Activated CD4-positive, CD25-positive, alpha-beta regulatory T cell treated with anti-CD3 and anti-CD28 coated beads, Interleukin-2, amount 50 U/mL, for 72 hours (primary cell): ENCODE measurements at regions not wholly inside any gene's neighbourhood (a gene's known extent, or its start where the extent isn't known, plus 50 kb on each side); places are given as distances from the start of the nearest gene placed in this dataset.

ENCODE experiments used
- DNase-seq: peaks from one replicate; pipeline ENCODE4 v3.0.0; 2021

GRCh38 chr5:7955476-7955875 lies 86.5 kb downstream of the MTRR start:
- no peak for DNase-seq

DNA sequence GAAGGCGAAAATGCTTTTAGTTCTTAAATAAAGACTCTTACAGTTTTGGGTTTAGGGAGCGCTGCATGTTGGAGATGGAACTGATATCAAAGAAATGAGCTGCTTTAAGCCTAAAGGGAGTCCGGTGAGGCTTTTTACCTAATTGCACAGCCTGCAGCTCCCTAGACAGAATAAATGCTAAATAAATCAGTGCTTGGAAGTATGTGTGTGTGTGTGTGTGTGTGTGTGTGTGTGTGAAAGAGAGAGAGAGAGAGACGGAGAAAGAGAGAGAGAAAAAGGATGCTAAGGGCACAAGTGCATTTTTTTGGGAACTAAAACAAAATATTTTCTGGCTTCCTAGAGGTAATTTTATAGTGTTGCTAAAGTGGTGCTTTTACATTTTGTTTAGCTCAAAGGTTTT lies 88.4 kb downstream of the MTRR start:
- no peak for DNase-seq

DNA sequence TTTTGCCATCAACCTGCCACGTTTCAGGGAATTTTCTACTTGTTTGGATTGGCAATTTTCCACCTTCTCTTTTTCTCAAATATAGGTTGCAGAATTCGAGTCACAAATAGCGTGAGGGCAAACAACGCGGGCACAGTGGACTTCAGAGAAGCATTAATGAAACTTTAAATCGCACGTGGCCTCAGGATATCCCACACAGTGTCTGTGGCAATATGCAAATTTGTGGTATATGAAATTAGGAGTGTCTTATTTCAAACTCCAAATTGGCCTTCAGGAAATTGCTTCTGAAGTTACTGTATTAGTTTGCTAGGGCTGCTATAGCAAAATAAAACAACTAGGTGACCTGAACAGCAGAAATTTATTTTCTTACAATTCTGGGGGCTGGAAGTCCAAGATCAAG lies 91.2 kb downstream of the MTRR start:
- DNase-seq = no peak

DNA sequence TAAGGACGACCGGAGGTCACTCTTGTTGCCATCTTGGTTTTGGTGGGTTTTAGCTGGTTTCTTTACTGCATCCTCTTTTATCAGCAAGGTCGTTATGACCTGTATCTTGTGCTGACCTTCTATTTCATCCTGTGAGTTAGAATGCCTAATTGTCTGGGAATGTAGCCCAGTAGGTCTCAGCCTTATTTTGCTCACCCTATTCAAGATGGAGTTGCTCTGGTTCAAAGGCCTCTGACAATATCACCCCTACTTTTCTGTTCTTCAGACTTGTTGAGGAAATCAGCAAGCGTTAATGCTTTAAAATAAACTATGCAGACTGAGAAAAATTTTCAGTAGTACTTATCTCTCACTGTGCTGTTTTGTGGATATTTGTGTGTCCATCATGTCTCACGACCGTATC lies 92.6 kb downstream of the MTRR start:
- no peak for DNase-seq

- DNase-seq = no peak
These were observed 101.9 kb downstream of the MTRR start for GRCh38 chr5:7970816-7971215.

GRCh38 chr5:7976411-7977190 lies 107.7 kb downstream of the MTRR start:
- DNase-seq = no peak

DNA sequence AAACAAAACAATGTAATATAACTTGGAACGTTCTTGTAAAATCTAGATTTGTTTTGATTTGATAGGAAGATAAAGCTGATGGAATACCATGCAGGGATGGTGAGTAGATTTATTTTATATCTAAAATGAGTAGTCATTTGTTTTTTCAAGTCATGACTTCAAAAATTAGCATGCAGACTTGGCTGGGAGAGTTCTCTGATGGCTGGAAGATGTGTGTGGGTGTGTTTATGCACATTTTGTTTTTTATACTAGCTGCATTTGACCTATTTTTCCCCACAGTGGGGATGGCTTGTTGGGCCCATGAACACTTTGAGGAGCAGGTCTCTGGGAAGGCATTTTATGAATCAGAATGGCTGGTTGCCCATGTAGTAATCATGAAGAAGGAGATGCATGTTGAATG lies 109.2 kb downstream of the MTRR start:
- no peak for DNase-seq

DNA sequence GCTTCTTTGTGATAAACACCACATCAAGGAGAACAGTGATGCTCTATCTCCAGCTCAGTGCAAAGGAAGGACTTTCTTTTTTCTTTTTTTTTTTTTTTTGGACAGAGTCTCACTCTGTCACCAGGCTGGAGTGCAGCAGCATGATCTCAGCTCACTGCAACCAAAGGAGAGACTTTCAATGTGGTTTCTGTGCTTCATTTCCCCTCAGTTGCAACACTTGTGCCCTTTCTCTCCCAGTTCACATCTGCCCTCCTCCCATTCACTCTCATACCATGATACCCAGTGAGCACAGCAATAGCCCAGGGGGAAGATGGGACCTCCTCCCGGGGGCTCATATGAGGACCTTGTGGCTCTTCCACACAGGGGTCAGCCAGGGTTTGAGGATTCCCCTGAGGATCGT lies 110.0 kb downstream of the MTRR start:
- no peak for DNase-seq

GRCh38 chr5:7980881-7981280 lies 111.9 kb downstream of the MTRR start:
- no peak for DNase-seq

DNA sequence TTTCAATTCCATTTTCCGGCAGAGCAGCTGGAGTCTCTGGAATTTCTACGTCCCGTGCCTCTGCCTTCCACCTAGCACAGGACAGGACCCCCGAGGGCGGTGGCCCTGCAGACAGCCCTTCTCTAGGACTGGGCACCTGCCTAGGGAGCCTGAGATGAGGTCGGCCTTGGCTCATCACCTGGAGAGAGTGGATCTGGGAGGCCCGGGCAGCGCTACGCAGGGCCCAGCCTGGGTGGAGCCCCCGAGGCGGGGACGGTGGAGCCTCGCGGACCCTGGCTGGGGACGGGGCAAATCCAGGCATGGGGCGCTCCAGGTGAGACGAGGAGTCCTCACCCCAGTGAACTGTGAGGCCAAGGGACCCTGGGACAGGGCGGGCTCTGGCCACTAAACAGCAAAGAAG lies 114.5 kb downstream of the MTRR start:
- no peak for DNase-seq

DNA sequence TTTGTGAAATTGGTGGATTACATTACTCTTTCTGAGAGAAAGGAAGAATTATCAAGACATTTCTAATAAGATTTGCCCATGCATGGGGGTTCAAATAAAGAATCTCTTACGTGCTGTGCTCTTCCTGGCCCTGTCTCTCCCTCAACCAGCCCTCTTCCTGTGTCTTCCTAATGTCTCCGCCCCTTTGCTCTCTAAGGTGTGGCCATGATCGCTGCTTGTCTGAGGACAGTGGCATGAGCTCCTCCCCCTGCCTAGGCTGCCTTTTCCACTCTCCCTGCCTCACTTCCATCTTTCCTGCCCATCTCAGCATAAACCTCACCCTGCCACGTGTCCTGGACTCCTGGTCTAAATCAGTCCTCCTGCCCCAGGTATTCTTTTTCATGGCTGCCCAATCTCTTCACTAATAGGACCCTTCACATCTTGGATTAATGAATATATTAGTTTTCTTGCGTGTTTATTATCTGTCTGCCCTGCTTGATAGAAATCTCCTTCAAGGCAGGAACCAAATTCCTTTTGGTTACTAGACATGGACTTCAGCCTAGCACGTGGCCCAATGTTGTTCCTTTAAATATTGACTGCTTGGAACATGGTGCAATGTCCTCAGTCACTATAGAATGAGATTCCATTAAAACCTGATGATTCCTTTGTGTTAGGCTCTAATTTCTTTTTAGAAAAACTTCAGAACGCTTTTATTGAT lies 122.3 kb downstream of the MTRR start:
- no peak for DNase-seq

GRCh38 chr5:7995688-7996294 lies 126.8 kb downstream of the MTRR start:
- DNase-seq = no peak

- no peak for DNase-seq
These were observed 136.5 kb downstream of the MTRR start for GRCh38 chr5:8005416-8005815.

GRCh38 chr5:8012131-8012977 lies 143.4 kb downstream of the MTRR start:
- no peak for DNase-seq

GRCh38 chr5:8013948-8014710 lies 145.2 kb downstream of the MTRR start:
- DNase-seq = no peak

DNA sequence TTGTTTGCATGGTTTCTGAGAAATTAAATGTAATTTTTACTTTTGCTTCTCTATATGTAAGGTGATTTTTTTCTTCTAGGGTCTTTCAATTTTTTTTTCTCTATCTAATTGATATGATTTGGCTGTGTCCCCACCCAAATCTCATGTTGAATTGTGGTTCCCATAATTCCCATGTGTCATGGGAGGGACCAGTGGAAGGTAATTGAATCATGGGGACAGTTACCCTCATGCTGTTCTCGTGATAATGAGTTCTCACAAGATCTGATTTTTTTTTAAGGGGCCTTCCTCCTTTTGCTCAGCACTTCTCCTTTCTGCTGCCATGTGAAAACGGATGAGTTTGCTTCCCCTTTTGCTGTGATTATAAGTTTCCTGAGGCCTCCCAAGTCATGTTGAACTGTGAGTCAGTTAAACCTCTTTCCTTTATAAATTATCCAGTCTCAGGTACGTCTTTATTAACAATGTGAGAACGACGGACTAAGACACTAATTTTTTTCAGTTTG lies 150.8 kb downstream of the MTRR start:
- no peak for DNase-seq

- DNase-seq = no peak
These were observed 152.0 kb downstream of the MTRR start for GRCh38 chr5:8020861-8021514.

GRCh38 chr5:8028243-8028642 lies 159.3 kb downstream of the MTRR start:
- DNase-seq = no peak

- no peak for DNase-seq
These were observed 164.3 kb downstream of the MTRR start for GRCh38 chr5:8033261-8033660.

- no peak for DNase-seq
These were observed 165.9 kb downstream of the MTRR start for GRCh38 chr5:8034852-8035251.

DNA sequence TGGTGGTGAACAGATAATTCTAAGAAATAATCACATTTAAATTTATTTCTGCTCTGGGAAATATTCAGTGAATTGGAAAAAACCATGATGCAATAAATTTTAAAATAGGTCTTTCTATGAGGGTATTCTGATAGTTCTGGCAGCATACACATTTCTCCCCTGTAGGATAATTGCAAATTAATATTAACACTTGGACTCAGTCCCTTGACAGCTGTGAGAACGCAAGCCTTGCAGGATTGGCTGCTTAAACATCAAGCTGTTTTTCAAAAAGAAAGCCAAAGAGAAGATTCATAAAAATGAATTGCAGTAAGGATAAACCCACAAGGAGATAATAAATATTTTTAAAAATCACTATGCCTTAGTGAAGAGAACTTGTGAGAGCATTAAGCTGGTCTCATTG lies 180.0 kb downstream of the MTRR start:
- no peak for DNase-seq
